BJ (cell line): ENCODE measurements at regions not wholly inside any gene's neighbourhood (a gene's known extent, or its start where the extent isn't known, plus 50 kb on each side); places are given as distances from the start of the nearest gene placed in this dataset.
A peak's percentile ranks its signal among the peaks of the same experiment; 100 is the strongest.

Source experiments
- CTCF ChIA-PET: fragments of 350-600 bp; formaldehyde crosslinking; extraction: SDS; loops from one replicate; lab custom pipeline; 2021; ENCODE audit warnings: antibody characterized with exemption, inconsistent platforms; lab: Yijun Ruan, JAX
- POLR2A ChIA-PET: fragments of 300-600 bp; sonication (Branson Sonifier 250); formaldehyde crosslinking; extraction: SDS; loops from one replicate; lab custom pipeline; 2021; ENCODE audit warnings: antibody characterized with exemption; lab: Charles Lee
- DNase-seq: peaks from one replicate; pipeline ENCODE4 v3.0.0-alpha.2; 2011; ENCODE audit warnings: low read depth
- H3K27me3 ChIP-seq: 2 replicates; pipeline ENCODE4 v1.6.0; 2011; ENCODE audit warnings: low read length; ENCODE audit not compliant: control insufficient read depth, insufficient read depth
- H3K36me3 ChIP-seq: 2 replicates; pipeline ENCODE4 v1.5.1; 2011; ENCODE audit warnings: low read length; ENCODE audit not compliant: control insufficient read depth, insufficient read depth
- H3K4me3 ChIP-seq: 2 replicates; pipeline ENCODE4 v1.5.1; 2011; ENCODE audit warnings: low read depth, mild to moderate bottlenecking, control low read depth, low read length
- TF ChIP-seq, protein P1 (sequence below): IDR thresholded peaks from 2 replicates; pipeline ENCODE4 v1.5.1; 2011; ENCODE audit warnings: low read depth, mild to moderate bottlenecking, control low read depth, inconsistent platforms, low read length, moderate library complexity; ENCODE audit not compliant: insufficient read depth

DNA sequence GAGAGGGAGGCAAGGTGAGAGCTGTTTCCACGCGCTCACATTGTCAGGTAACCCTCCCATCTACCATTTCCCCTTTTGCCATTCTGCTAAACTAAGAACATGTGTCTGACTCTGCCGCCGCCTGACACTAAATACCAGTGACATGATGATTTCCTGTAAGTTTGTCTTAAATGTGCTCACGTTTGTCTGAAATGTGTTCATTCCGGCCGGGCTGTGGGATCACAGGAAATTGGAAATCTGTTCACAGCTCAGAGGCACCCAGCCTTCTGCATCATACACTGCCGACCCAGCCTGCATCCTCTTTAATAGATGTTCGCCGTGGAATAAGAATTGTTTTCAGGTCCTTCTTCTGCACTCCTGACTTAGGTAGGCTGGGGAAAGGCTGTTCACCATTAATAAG, 336.2 kb upstream of the PPARGC1A start:
- Histone ChIP-seq H3K36me3 (no peaks in the 10 kb centered on the region), H3K4me3 (0 out of 2 replicates have a peak overlapping the region, but pooled peaks have one; percentile 5), H3K27me3 (no peaks in the 10 kb centered on the region)
- ChIA-PET CTCF (interaction anchor here (1.4 to 3.3 kb wide), 2 partner anchors 15 to 17 kb away, joined by 3 to 13 read pairs; no protein-coding TSS in a partner anchor), POLR2A (no interaction called here)
- no peak for DNase-seq
- TF ChIP-seq, protein P1, sequence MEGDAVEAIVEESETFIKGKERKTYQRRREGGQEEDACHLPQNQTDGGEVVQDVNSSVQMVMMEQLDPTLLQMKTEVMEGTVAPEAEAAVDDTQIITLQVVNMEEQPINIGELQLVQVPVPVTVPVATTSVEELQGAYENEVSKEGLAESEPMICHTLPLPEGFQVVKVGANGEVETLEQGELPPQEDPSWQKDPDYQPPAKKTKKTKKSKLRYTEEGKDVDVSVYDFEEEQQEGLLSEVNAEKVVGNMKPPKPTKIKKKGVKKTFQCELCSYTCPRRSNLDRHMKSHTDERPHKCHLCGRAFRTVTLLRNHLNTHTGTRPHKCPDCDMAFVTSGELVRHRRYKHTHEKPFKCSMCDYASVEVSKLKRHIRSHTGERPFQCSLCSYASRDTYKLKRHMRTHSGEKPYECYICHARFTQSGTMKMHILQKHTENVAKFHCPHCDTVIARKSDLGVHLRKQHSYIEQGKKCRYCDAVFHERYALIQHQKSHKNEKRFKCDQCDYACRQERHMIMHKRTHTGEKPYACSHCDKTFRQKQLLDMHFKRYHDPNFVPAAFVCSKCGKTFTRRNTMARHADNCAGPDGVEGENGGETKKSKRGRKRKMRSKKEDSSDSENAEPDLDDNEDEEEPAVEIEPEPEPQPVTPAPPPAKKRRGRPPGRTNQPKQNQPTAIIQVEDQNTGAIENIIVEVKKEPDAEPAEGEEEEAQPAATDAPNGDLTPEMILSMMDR = no peak

DNA sequence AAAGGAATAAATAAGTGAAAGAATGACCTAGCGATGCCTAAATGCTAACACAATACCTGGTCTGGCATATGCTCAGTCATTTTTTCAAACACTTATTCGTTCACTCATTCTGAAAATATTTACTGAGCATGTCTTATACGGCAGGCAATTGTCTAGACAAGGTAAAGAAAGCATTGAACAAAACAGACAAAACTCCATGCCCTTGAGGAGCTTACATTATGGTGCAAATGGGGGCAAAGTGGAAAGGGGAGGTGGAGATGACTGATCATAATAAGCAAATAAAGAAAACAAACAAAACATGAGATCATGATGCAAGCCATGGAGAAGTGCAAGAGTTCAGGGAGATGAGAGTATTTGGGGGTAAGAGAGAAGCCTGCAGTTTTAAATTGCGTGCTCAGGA, 334.6 kb upstream of the PPARGC1A start:
- TF ChIP-seq, protein P1 = no peak
- no peaks in the 10 kb centered on the region for H3K27me3 ChIP-seq
- ChIA-PET POLR2A (no interaction called here), CTCF (interaction anchor here (3.3 kb wide), 1 partner anchor 13 kb away, joined by 13 read pairs; no protein-coding TSS in a partner anchor)
- H3K4me3 ChIP-seq = no peak overlapping the region
- DNase-seq = no peak
- no peaks in the 10 kb centered on the region for H3K36me3 ChIP-seq

- H3K27me3 ChIP-seq = no peaks in the 10 kb centered on the region
- no peak overlapping the region for H3K4me3 ChIP-seq
- no peaks in the 10 kb centered on the region for H3K36me3 ChIP-seq
- POLR2A ChIA-PET = no interaction called here
- CTCF ChIA-PET = no interaction called here
- TF ChIP-seq, protein P1 = no peak
- DNase-seq = no peak
Observed at GRCh38 chr4:24219209-24219608, 329.4 kb upstream of the PPARGC1A start.

GRCh38 chr4:24218566-24218965, 328.7 kb upstream of the PPARGC1A start:
- Histone ChIP-seq H3K4me3 (no peak overlapping the region), H3K36me3 (no peaks in the 10 kb centered on the region), H3K27me3 (no peaks in the 10 kb centered on the region)
- POLR2A ChIA-PET = no interaction called here
- TF ChIP-seq, protein P1 = no peak
- DNase-seq = no peak
- CTCF ChIA-PET = no interaction called here

- H3K4me3 ChIP-seq = no peak overlapping the region
- ChIA-PET POLR2A (no interaction called here), CTCF (no interaction called here)
- DNase-seq = no peak
- TF ChIP-seq, protein P1 = no peak
- H3K27me3 ChIP-seq = no peaks in the 10 kb centered on the region
- H3K36me3 ChIP-seq = no peaks in the 10 kb centered on the region
Observed at GRCh38 chr4:24214796-24215195, 324.9 kb upstream of the PPARGC1A start.
